GM18507 (cell line): ENCODE measurements at regions not wholly inside any gene's neighbourhood (a gene's known extent, or its start where the extent isn't known, plus 50 kb on each side); places are given as distances from the start of the nearest gene placed in this dataset.
"Not testable (repeated sequence)": the region's sequence is repeated elsewhere in the genome, so short reads cannot be mapped to it uniquely, and the experiment has no call there.

ENCODE experiments used
- DNase-seq: peaks from one replicate; pipeline ENCODE4 v3.0.0; 2011; ENCODE audit warnings: low read depth; ENCODE audit not compliant: insufficient read length; ENCODE audit errors: extremely low spot score
- FAIRE-seq: peaks from 2 replicates; lab custom pipeline; 2011; peaks lifted over from hg19 to GRCh38; lab: Jason Lieb, UNC

DNA sequence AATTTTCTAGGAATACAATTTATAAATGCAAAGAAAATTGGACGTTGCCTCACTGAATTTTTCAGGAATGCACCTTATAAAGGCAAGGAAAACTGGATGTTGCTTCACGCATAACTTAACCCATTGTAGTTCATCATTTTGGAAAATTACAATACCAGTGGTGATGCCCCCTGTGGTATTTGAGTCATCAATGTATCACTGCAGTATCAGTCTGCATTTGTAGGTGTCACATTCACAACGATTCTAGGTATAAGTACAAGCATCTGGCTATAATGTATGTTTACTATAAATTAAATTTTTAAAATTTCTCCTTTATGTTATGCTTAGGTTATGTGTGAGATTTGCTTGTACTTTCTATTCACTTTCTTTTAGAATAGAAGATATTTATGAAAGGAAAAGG lies 55.9 kb upstream of the KIF2A start:
- not testable (repeated sequence) for FAIRE-seq, DNase-seq

DNA sequence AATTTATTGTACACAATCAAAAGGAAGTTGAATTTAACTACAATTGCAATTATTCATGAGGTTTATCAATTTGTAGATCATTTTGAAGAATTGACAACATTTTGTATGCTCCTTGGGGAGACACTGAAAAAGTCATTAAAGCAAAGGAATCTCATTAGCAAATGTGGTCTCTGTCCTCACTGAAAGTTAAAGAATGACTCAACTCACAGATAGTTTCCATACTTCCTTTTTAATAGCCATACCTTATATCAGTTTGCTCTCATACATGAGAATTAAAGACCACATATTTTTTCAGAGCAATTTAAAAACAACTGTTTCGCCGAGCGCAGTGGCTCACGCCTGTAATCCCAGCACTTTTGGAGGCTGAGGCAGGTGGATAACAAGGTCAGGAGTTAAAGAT lies 55.1 kb upstream of the KIF2A start:
- FAIRE-seq, DNase-seq: not testable (repeated sequence)

DNA sequence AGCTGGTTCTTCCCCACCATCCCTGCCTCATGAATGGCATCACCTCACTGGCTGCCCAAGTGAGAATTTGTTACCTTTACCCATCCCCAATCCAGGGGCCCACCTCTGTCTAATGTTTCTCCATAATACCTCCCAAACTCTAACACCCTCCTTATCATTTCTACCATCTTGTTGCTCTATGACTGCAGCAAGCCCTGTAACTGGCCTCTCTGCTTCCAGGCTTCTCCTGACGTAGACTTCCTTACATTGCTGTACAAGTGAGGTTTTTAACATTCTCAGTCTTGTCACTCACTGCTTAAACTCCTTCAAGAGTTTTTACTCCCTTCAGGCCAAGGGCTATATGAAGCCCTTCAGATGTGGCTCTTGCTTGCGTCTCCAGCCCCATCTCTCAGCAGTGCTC lies 53.5 kb upstream of the KIF2A start:
- FAIRE-seq, DNase-seq: not testable (repeated sequence)

DNA sequence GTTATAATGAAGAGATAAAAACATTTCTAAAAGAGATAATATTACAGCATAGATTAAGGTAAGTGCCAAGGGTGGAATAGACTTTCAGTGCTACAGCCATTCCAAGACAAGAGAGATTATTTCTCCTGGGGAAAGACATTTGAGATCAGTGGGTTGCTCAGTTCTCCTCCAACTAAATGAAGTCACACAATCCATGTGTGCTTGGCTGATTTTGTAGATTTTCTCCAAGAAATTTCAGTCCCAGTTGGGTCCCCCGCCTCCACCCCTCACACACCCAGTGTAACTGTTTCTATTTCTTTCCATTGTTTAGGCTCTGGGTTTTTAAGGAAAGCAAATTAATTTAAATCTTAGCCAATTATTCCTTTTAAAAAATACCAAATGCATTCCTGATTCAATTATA lies 50.5 kb upstream of the KIF2A start:
- DNase-seq, FAIRE-seq: not testable (repeated sequence)

- no peak for DNase-seq
- FAIRE-seq = peak; percentile 38
These were observed 49.6 kb upstream of the KIF2A start for GRCh38 chr5:62256161-62257019.
